Loucy (cell line): ENCODE measurements at regions not wholly inside any gene's neighbourhood (a gene's known extent, or its start where the extent isn't known, plus 50 kb on each side); places are given as distances from the start of the nearest gene placed in this dataset.

Experiments used
- CTCF ChIP-seq: fragments of 200-600 bp; sonication (generic); conservative IDR thresholded peaks from 2 replicates; pipeline ENCODE4 v1.5.1; 2014; ENCODE audit warnings: mild to moderate bottlenecking, antibody characterized with exemption, low read length
- EZH2phosphoT487 ChIP-seq: fragments of 200-600 bp; IDR thresholded peaks from 2 replicates; pipeline ENCODE4 v1.6.1; 2018; ENCODE audit warnings: antibody characterized with exemption, mild to moderate bottlenecking, moderate library complexity, borderline replicate concordance

GRCh38 chr3:105214590-105214989 is 152.1 kb upstream of the ALCAM start:
- no peak for TF ChIP-seq CTCF
- no peak for TF ChIP-seq EZH2phosphoT487
